Brain microvascular endothelial cell (primary cell): ENCODE measurements at regions not wholly inside any gene's neighbourhood (a gene's known extent, or its start where the extent isn't known, plus 50 kb on each side); places are given as distances from the start of the nearest gene placed in this dataset.

Experiments
- DNase-seq: peaks from one replicate; pipeline ENCODE4 v3.0.0-alpha.2; 2020
- H3K27ac ChIP-seq: fragments of 250-450 bp; sonication (Bioruptor Pico); 2 replicates; pipeline ENCODE4 v1.5.1; 2020; ENCODE audit warnings: mild to moderate bottlenecking, moderate library complexity
- H3K27me3 ChIP-seq: fragments of 250-450 bp; sonication (Bioruptor Pico); replicated peaks from 2 replicates; pipeline ENCODE4 v1.5.1; 2020; ENCODE audit warnings: mild to moderate bottlenecking
- H3K36me3 ChIP-seq: fragments of 250-450 bp; sonication (Bioruptor Pico); replicated peaks from 2 replicates; pipeline ENCODE4 v1.5.1; 2020; ENCODE audit warnings: mild to moderate bottlenecking
- H3K4me3 ChIP-seq: 2 replicates; pipeline ENCODE4 v1.5.1; 2011; ENCODE audit warnings: low read depth, mild to moderate bottlenecking, control low read depth, low read length, moderate library complexity
- in situ Hi-C: cut with HindIII; loops from 2 replicates; pipeline ENCODE4 v1.10.0; 2017; ENCODE audit warnings: low sequenced_read_pairs, low pct_ligation_motif_present
- TF ChIP-seq, protein P1 (sequence below): IDR thresholded peaks from 2 replicates; pipeline ENCODE4 v1.5.1; 2011; ENCODE audit warnings: low read depth, mild to moderate bottlenecking, moderate library complexity, low read length, control low read depth, inconsistent platforms; ENCODE audit errors: missing control alignments

DNA sequence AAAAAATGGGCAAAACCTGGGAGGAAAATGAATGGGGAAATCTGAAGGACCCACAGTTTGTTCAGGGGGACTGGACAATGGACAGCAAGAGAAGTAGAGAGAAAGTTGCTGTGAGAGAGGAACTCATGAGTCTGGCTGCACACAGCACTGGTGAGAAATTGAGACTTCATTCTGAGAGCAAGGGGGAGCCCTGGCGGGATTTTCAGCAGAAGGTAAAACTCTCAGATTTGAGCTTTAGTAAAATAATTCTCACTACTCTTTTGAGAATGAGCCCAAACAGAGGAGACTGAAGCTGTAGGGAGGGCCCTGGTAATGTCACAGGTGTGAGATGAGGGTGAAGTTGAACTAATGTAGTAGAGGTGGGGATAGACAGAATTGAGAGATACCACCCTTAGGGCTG, 438.6 kb downstream of the OMA1 start:
- in situ Hi-C loops, result no loop called here
- no peak for DNase-seq
- no peak overlapping the region for H3K4me3 ChIP-seq
- H3K27ac ChIP-seq, result no peak overlapping the region
- H3K27me3 ChIP-seq, result no peaks in the 10 kb centered on the region
- no peaks in the 10 kb centered on the region for H3K36me3 ChIP-seq
- TF ChIP-seq, protein P1, sequence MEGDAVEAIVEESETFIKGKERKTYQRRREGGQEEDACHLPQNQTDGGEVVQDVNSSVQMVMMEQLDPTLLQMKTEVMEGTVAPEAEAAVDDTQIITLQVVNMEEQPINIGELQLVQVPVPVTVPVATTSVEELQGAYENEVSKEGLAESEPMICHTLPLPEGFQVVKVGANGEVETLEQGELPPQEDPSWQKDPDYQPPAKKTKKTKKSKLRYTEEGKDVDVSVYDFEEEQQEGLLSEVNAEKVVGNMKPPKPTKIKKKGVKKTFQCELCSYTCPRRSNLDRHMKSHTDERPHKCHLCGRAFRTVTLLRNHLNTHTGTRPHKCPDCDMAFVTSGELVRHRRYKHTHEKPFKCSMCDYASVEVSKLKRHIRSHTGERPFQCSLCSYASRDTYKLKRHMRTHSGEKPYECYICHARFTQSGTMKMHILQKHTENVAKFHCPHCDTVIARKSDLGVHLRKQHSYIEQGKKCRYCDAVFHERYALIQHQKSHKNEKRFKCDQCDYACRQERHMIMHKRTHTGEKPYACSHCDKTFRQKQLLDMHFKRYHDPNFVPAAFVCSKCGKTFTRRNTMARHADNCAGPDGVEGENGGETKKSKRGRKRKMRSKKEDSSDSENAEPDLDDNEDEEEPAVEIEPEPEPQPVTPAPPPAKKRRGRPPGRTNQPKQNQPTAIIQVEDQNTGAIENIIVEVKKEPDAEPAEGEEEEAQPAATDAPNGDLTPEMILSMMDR, result no peak

DNA sequence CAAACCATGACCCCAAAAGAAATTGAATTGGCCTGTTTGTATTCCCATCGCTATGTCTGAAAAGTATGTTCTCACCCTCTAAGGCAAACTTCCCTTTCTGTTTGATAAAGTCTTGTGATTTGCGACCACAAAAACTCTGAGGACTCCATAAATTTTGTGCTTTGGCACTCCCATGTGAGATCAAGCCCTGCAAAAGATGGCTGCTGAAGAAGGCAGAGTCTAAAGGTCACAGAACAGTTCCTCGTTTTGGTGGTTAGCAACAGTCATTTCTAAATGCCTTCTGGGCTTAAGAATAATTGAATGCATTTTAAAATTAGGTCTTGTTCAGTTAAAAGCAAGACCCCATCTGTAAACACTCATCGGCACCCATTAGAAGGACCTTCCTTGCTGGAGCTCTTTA, 441.6 kb downstream of the OMA1 start:
- no peak overlapping the region for H3K27ac ChIP-seq
- no peaks in the 10 kb centered on the region for H3K36me3 ChIP-seq
- H3K27me3 ChIP-seq, result no peaks in the 10 kb centered on the region
- in situ Hi-C loops, result no loop called here
- no peak for DNase-seq
- TF ChIP-seq, protein P1, result no peak
- H3K4me3 ChIP-seq, result no peak overlapping the region

DNA sequence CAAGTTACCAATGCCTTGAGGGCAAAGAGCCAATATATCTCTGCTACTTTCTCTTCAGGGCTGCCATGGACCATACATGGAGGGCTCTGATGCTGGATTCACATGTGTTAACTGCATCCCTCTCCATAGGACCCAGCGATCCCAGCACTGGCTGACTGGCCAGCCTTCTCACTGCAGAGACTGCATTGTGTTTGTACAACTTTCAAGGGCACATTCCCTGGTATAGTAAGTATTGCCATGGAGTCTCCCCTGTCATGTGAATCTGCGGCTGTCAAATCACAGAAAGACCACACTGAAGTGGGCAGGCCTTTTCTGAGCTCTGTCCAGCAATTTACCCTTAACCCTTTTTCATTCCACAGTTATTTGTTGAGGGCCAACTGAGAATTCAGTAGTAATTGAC, 449.8 kb downstream of the OMA1 start:
- TF ChIP-seq, protein P1, result no peak
- Histone ChIP-seq H3K27me3 (no peaks in the 10 kb centered on the region), H3K36me3 (no peaks in the 10 kb centered on the region), H3K27ac (no peak overlapping the region), H3K4me3 (no peak overlapping the region)
- in situ Hi-C loops, result no loop called here
- no peak for DNase-seq

DNA sequence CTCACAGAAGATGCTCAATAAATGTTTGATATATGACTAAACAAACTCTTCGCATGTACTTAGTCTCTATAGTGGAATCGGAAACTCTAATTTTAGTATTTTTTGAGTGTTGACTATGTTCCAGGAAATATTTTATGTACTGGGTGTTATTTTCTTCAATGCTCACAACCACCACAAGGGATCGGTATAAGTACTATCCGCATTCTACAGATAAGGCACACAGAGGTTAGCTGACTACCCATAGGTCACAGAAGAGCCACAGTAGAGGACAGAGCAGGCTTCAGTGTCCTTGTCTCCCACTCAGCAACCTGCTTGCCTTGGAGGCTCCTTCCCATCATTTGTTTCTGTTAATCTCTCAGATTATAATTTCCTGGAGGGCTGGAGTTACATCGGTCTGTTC, 451.3 kb downstream of the OMA1 start:
- H3K4me3 ChIP-seq, result no peak overlapping the region
- H3K36me3 ChIP-seq, result no peaks in the 10 kb centered on the region
- in situ Hi-C loops, result no loop called here
- no peak for DNase-seq
- no peak overlapping the region for H3K27ac ChIP-seq
- H3K27me3 ChIP-seq, result no peaks in the 10 kb centered on the region
- TF ChIP-seq, protein P1, result no peak

DNA sequence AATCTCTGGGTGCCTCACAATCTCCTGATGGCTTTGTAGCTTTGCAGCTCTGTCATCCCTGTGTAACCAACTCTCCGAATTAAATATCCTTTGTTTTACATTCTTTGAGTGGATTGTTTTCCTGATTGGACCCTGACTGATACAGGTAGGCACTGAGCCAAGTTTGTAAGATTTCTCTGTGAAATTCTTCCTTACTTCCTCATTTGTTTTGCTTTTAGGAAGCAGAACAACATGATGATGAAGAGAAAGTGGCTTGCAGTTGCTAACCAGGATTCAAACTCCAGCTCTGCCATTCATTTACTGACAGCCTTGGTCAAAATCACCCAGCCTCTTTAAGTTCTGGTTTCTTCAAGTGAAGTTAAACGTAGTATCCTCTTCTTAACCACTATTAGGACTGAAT, 452.3 kb downstream of the OMA1 start:
- TF ChIP-seq, protein P1, result no peak
- no peak overlapping the region for H3K4me3 ChIP-seq
- H3K36me3 ChIP-seq, result no peaks in the 10 kb centered on the region
- no peak overlapping the region for H3K27ac ChIP-seq
- no peak for DNase-seq
- in situ Hi-C loops, result no loop called here
- no peaks in the 10 kb centered on the region for H3K27me3 ChIP-seq

DNA sequence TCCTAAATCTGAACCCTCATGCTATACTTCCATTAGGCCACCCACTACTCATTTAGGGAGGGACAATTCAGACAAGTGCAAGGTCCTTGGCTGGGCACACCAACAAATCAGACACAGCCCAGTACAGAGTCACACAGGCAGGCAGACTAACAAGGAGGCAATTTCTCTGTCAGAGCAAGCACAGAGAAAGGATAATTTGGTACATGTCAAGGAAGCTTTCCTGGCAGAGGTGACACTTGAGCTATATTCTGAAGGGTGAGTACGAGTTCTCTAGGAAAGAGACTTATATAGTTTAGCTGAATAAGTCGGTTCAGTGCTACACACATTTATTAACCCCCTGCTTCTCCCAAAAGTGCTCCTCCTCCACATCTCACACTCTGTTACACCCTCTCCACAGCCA, 455.9 kb downstream of the OMA1 start:
- DNase-seq, result no peak
- Histone ChIP-seq H3K27ac (no peak overlapping the region), H3K36me3 (no peaks in the 10 kb centered on the region), H3K27me3 (no peaks in the 10 kb centered on the region), H3K4me3 (no peak overlapping the region)
- in situ Hi-C loops, result no loop called here
- TF ChIP-seq, protein P1, result no peak
